PC-9 (cell line): ENCODE measurements at regions not wholly inside any gene's neighbourhood (a gene's known extent, or its start where the extent isn't known, plus 50 kb on each side); places are given as distances from the start of the nearest gene placed in this dataset.

Experiments
- CTCF ChIP-seq: fragments of 200-600 bp; sonication (generic); conservative IDR thresholded peaks from 2 replicates; pipeline ENCODE4 v1.6.1; 2017; ENCODE audit warnings: mixed run types, antibody characterized with exemption, mild to moderate bottlenecking, moderate library complexity
- EZH2 ChIP-seq: fragments of 200-600 bp; sonication (generic); IDR thresholded peaks from 2 replicates; pipeline ENCODE4 v1.8.0; 2017; ENCODE audit warnings: antibody characterized with exemption, low read depth

- TF ChIP-seq CTCF, result no peak
- no peak for TF ChIP-seq EZH2
Measured at GRCh38 chr4:181601103-181601502, 642.1 kb upstream of the TENM3 start.
